Ascending aorta (tissue), 2 donors: ENCODE measurements at regions not wholly inside any gene's neighbourhood (a gene's known extent, or its start where the extent isn't known, plus 50 kb on each side); places are given as distances from the start of the nearest gene placed in this dataset.

Experiments
- DNase-seq, 2 donors: peaks; one replicate each; pipeline ENCODE4 v3.0.0-alpha.2; 2019; ENCODE audit warnings: low spot score in 2 of 2
- H3K27ac ChIP-seq, 2 donors: fragments of 200-600 bp; sonication (generic); one replicate each; pipeline ENCODE4 v1.5.1; 2016 to 2017; ENCODE audit warnings: mild to moderate bottlenecking in 1 of 2
- H3K27me3 ChIP-seq: fragments of 200-600 bp; sonication (generic); one replicate; pipeline ENCODE4 v1.5.1; 2017
- H3K36me3 ChIP-seq, 2 donors: fragments of 200-600 bp; sonication (generic); one replicate each; pipeline ENCODE4 v1.5.1; 2016
- H3K4me1 ChIP-seq, 2 donors: fragments of 200-600 bp; sonication (generic); one replicate each; pipeline ENCODE4 v1.5.1; 2016 to 2017; ENCODE audit warnings: mild to moderate bottlenecking in 1 of 2
- H3K4me3 ChIP-seq, 2 donors: fragments of 200-600 bp; sonication (generic); one replicate each; pipeline ENCODE4 v1.5.1; 2016 to 2017; ENCODE audit warnings: mild to moderate bottlenecking in 1 of 2
- H3K9me3 ChIP-seq, 2 donors: fragments of 200-600 bp; sonication (generic); one replicate each; pipeline ENCODE4 v1.5.1; 2016
- CTCF ChIP-seq, 3 experiments: fragments of 200-600 bp in 2 of 3; fragments of 450-650 bp in 1 of 3; sonication (generic) in 2 of 3; IDR thresholded peaks; one replicate each; pipeline ENCODE4 v1.5.1; 2016 to 2019; ENCODE audit warnings: antibody characterized with exemption in 3 of 3, mild to moderate bottlenecking in 1 of 3, moderate library complexity in 1 of 3
- intact Hi-C: fragments of 100-400 bp; cut with DNase I; formaldehyde crosslinking; loops from one replicate; pipeline ENCODE4 v1.15.1; 2023

- H3K27me3 ChIP-seq = no peaks in the 10 kb centered on the region
- no peaks in the 10 kb centered on the region for H3K36me3 ChIP-seq
- H3K4me1 ChIP-seq = no peaks in the 10 kb centered on the region
- H3K27ac ChIP-seq = no peak overlapping the region
- no peak for DNase-seq
- no peak for TF ChIP-seq CTCF (IDR thresholded peaks at IDR 0.05)
- no peak overlapping the region for H3K4me3 ChIP-seq
- intact Hi-C loops = no loop called here
- H3K9me3 ChIP-seq = no peaks in the 10 kb centered on the region
These were observed 687.0 kb downstream of the VGLL3 start for GRCh38 chr3:86303935-86304334.

- Histone ChIP-seq H3K4me1 (no peaks in the 10 kb centered on the region), H3K4me3 (no peak overlapping the region), H3K9me3 (no peaks in the 10 kb centered on the region), H3K27me3 (no peaks in the 10 kb centered on the region), H3K36me3 (no peaks in the 10 kb centered on the region), H3K27ac (no peak overlapping the region)
- no peak for TF ChIP-seq CTCF (IDR thresholded peaks at IDR 0.05)
- no peak for DNase-seq
- intact Hi-C loops = no loop called here
These were observed 708.7 kb downstream of the VGLL3 start for GRCh38 chr3:86282106-86282787.

- DNase-seq = no peak
- Histone ChIP-seq H3K4me3 (no peak overlapping the region), H3K9me3 (no peaks in the 10 kb centered on the region), H3K27ac (no peak overlapping the region), H3K4me1 (no peaks in the 10 kb centered on the region), H3K27me3 (no peaks in the 10 kb centered on the region), H3K36me3 (no peaks in the 10 kb centered on the region)
- intact Hi-C loops = no loop called here
- no peak for TF ChIP-seq CTCF (IDR thresholded peaks at IDR 0.05)
These were observed 721.4 kb downstream of the VGLL3 start for GRCh38 chr3:86269364-86270155.

GRCh38 chr3:86257955-86258641, 732.9 kb downstream of the VGLL3 start:
- Histone ChIP-seq H3K4me3 (no peak overlapping the region), H3K27me3 (no peaks in the 10 kb centered on the region), H3K27ac (no peak overlapping the region), H3K36me3 (no peaks in the 10 kb centered on the region), H3K9me3 (no peaks in the 10 kb centered on the region), H3K4me1 (no peaks in the 10 kb centered on the region)
- TF ChIP-seq CTCF (IDR thresholded peaks at IDR 0.05) = no peak
- intact Hi-C loops = no loop called here
- no peak for DNase-seq

- Histone ChIP-seq H3K4me3 (no peak overlapping the region), H3K27me3 (no peaks in the 10 kb centered on the region), H3K27ac (no peak overlapping the region), H3K4me1 (no peaks in the 10 kb centered on the region), H3K36me3 (no peaks in the 10 kb centered on the region), H3K9me3 (no peaks in the 10 kb centered on the region)
- TF ChIP-seq CTCF (IDR thresholded peaks at IDR 0.05) = no peak
- DNase-seq = no peak
- intact Hi-C loops = no loop called here
These were observed 736.5 kb downstream of the VGLL3 start for GRCh38 chr3:86254480-86254879.
